NCI-H748 (cell line): ENCODE measurements at regions not wholly inside any gene's neighbourhood (a gene's known extent, or its start where the extent isn't known, plus 50 kb on each side); places are given as distances from the start of the nearest gene placed in this dataset.

Experiments used
- DNase-seq: peaks from one replicate; lab custom pipeline; 2025; ENCODE audit not compliant: unreplicated experiment; lab: John Stamatoyannopoulos, UW

DNA sequence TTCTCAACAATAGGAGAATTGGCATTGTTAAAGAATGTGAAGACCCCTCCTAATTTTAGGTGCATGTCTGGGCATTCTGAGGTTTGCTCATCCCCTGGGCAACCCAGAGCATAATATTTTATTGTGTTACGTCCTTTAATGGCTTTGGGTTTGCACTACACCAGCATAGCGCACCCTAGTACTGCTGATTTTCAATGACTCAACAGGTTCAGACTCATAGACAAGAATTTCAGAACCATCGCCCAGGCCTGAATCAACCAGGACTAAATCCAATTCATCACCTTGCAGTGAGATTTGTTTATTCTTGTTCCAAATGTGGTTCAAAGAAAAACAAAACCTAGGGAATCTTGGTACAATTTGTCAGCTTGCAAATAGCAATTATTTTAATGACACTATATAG, 137.8 kb upstream of the PHACTR1 start:
- DNase-seq, result no peak

DNA sequence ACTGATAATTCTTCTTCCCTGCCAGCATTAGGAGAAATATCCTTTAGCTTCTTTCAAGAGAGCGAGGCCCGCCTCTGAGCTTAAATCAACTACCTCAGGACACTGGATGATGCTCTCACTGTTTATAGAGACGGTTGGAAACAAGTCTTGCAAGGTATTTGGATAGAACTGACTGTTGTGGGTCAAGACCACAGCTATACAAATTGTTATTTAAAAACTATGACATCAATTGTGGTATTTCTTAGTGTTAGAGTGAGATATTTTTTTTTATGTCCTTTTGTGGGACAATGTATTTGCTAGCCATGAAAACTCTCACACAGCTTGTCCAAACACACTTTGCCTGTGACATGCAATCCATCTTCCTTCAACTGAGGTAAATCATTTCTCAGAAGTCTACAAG, 136.3 kb upstream of the PHACTR1 start:
- DNase-seq, result no peak

DNA sequence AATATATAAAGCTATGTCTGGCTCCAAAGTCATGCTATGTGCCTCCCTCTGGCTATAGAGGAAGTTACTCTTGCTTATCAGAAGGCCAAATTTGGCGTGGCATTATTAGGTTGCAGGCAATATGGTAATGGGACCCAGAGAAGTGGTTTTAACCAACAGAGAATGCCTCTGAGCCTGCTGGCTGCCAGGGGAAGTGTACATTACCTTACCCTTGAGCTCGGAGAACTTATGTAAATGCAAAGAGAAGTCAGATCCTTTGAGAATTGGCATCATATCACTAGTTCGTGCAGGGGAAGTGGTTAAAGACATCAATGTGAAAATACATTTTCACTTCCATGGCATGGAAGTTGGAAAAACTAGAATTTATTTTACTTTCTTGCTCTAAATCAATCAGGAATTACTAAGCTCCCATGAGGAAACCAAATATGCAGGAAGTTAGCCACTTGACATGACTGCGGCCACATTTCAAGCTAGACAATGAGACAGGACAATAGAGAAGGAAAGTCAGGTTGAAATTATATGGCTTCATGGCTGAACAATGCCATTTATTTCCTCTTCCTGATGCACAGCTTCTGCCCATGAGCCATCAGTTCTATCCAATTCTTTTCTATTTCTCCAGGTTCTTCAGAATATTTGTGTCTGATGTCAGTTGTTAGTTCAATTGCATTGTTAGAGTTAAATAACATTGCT, 134.0 kb upstream of the PHACTR1 start:
- DNase-seq, result no peak

DNA sequence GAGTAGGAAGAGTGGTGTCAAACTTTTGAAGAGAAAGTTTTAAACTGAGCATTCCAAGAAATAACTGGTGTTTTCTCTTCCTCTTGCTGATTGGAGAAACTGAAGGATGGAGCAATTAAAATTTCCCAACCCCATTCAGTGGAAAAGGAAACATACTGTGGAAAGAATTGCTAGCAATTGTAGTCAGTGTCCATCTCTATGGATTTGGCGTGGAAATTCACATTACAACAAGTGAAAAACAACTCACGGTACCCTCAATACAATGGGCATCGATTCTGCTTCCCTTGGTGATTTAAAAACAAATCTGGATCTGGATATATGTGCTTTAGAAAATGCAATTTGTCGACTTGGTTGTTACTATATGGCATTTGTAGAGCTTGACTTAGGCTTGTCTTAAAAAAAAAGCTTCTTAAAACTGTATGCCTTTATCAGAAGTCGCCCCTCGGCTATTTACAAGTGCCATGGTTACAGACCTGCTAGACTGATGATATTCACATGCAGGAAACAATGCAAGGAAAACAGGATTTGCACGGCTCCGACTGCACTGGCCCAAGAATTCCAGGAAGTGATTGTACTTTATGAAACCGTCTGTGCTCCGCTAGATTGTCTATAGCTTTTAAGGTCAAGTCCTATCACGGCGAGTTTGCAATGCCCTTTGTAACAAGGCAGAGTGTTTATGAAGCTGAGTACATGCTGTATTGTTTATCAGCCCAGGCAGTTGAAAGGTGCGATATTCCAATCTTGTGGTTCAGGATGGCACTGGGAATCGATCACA, 131.7 kb upstream of the PHACTR1 start:
- DNase-seq, result no peak

DNA sequence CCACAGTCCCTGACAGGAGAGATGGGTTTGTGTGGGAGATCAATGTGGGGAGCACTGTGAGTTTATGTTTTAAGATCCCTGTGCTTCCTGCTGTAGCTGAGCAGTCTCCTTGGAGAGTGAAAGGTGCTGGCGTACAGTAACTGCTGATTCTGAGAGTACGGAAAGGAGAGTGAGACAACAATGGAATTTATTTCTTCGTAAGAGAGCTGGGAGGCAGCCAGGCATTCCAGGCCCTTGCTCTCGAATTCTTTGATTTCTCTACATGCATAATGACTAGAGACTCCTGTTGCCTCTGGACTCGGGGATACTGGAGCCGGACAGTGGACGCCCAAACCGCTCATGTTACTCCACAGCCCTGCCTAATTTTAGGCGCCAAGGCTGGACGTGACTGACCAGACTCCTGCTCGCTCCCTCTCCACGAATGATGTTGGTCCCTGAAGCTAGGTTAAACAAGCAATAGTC, 131.0 kb upstream of the PHACTR1 start:
- DNase-seq, result no peak

DNA sequence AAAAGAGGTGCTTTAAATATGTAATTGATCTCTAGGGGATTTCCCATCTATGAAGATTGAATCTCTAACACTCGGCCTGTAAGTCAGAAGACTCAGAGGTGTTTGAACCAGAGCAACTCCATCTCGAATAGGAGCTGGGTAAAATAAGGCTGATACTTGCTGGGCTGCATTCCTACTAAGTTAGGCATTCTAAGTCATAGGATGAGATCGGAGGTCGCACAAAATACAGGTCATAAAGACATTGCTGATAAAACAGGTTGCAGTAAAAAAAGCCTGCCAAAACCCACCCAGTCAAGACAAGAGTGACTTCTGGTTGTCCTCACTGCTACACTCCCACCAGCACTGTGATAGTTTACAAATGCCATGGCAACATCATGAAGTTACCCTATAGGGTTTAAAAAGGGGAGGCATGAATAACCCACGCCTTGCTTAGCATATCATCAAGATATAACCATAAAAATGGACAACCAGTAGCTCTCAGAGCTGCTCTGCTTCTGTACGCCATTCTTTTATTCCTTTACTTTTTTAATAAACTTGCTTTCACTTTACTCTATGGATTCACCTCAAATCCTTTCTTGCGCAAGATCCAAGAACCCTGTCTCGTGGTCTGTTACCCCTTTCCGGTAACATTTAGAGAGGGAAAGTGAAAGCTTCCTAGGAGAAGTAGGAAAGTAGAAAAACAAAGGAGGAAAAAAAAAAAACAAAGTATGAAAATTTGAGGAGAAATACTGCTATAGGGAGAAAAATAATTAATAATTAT, 129.7 kb upstream of the PHACTR1 start:
- no peak for DNase-seq

DNA sequence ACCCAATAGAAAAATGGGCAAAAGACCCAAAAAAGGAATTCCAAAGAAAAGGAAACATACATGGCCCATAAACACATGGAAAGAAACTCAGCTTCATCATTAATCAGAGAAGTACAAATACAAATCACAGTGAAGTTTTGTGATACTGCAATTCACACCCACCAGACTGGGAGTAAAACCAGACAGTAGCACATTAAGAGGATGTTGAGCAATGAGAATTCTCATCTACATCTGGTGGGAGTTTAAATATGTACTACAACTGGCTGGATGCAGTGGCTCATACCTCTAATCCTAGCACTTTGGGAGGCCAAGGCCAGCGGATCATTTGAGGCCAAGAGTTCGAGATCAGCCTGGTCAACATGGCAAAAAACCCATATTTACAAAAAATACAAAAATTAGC, 125.7 kb upstream of the PHACTR1 start:
- no peak for DNase-seq

DNA sequence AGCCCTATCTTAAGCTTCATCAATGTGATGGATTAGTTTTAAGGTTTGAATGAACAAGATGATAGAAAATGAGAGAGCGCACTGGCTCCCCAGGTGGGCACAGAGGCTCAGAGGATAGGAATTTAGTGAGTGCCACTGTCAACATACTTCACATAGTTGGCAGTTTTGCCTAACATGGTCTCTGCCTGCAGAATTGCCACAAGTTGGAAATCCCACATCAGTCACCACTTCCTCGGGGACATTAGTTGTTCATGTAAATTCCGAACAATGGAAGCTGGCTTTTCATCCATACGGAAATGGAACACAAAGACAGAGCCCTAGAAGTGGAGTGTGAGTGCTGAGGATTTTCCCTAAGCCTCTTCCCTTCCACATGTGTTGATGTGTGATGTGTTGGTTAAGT, 123.9 kb upstream of the PHACTR1 start:
- DNase-seq, result no peak

DNA sequence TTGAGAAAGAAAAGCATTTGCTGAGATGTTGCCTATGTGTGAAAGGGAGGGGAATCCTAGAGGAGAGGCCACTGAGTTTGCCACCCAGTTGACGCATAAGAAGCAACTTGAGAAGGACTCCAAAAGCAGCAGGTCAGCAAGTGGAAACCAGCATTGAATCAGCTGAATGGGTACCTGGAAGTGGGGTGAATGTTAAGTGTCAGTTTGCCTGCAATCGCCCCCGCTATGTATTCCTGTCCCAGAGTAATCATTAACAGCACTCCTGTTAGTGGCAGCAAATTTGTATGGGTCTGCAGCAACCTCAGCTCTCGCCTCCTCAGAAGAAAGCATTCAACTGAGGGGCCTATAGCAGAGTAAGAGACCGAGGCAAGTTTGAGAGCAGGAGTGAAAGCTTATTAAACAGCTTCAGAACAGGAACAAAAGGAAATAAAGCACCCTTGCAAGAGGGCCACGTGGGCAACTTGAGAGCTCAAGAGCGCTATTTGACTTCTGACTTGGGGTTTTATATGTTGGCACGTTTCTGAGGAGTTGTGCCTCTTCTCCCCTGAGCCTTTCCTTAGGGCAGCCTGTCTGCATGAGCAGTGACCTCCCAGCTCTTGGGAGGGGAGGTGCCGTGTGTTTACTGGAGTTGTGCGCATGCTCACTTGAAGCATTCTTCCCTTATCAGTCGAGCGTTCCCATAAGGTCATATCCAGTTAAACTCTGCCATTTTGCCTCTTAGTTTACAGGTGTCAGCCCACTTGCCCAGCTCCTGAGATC, 122.6 kb upstream of the PHACTR1 start:
- no peak for DNase-seq

DNA sequence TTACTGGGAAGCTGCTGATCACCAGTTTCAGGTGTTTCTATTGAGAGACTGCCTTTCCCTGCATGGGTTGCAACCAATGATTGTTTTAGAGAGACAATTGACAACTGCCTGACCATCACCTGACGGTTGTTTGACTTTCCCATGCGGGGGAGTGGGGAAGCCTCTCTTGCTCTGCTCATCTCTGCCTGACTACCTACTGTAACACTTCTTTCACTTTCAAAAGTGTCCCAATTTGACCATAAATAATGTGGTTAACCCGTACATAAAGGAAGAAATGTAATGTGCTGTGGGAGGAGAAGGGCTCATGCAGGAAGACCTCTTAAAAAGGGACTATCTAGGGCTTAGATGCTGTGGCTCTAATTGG, 122.1 kb upstream of the PHACTR1 start:
- DNase-seq, result no peak

DNA sequence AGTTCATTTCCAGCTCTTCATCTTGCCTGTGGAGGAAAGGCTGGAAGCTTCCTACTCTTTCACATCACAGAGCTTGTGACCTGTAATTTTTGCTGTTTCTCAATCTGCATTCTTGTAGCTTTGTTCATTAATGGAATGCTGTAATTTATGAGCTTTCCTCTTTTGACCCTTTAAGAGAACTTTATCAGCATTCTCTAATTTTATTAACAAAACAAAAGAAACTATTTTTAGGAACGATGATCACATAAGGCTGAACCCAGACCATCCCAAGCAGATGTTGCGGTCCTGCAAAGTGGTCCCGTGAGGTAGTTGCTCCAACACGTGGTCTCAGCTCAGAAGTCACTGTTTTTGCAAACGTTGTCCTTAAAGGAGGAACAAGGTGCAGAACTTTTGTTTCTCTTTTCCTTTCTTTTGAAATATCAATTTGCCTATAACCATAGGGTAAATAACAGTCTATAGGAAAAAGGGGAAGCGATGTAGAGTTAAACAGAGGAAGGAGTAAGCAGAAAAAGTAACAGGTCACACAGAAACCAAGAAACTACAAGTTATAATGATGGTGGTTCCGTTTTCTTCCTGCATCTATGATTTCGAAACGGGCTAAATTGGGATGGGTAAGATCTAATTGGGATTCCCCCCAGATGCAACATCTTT, 121.3 kb upstream of the PHACTR1 start:
- DNase-seq, result no peak

DNA sequence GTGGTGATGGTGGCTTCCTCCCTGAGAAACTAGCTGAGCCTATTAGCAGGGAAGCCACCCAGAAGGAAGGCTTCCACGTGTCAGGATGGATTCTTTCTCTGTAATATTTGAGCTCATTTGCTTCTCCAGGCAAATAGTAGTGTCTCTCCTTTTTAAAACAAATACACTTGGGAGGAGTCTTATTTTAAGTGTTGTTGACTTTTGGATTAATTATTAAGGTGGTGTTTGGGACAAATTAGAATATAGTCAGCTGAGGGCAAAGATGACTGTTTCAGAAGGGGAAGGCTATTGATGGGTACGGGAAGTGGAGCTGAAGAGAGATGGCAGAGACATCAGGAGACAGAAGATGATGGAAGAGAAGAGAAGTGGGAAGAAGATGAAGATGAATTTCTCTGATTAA, 119.8 kb upstream of the PHACTR1 start:
- no peak for DNase-seq

DNA sequence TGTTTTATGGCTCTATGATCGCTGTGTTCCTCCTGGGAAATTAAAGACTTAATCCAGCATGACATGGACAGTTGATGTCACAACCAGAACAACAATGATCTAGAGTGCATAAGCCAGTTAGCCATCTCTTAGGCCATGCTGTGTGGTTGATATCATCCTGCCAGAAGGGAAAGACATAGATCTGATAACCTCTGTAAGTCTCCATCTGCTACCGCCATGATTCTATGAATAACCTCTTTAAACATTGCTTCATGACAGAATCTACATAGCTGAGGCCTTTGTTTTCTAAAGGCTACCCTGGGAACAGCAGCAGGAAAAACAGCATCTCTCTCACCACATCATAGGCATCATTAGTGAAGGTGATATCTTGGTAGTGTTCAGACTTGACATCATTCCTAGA, 117.6 kb upstream of the PHACTR1 start:
- DNase-seq, result no peak

DNA sequence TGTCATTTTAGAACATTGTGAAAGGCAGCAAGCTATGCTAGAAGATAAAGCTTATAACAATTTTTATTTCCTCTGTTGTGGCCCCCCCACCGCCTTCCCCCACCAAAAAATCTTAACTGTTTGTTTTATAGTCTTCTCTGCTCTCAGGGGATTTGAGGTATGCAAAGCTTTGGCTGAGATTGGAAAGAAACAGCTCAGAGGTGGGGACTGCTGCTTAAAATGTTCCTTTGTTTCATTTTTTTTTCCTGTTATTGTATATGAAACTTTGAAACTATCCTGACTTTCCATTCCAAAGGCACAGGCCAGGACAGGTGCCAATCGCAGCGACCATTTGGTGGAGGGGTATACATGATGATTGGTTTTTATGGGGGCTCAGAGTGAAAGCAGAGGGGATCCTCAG, 114.7 kb upstream of the PHACTR1 start:
- DNase-seq, result no peak

DNA sequence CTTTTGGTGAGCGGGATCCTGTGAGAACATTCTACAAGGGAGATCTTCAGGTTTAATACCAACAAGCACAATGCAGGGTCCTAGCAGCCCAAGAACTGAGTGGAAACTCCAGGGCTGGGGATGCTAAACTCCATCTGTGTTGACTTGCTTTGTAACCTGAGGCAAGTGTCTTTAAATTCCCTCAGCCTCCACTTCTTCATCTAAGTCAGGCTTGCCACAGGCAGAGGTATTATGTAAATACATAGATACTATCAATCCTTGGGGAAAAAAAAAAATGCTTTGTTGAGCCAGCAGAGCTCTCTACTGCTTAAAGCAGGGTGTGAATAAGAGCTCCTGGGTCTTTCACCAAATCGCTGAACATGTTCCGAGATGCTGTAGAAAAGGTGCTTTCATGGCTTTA, 114.2 kb upstream of the PHACTR1 start:
- no peak for DNase-seq

DNA sequence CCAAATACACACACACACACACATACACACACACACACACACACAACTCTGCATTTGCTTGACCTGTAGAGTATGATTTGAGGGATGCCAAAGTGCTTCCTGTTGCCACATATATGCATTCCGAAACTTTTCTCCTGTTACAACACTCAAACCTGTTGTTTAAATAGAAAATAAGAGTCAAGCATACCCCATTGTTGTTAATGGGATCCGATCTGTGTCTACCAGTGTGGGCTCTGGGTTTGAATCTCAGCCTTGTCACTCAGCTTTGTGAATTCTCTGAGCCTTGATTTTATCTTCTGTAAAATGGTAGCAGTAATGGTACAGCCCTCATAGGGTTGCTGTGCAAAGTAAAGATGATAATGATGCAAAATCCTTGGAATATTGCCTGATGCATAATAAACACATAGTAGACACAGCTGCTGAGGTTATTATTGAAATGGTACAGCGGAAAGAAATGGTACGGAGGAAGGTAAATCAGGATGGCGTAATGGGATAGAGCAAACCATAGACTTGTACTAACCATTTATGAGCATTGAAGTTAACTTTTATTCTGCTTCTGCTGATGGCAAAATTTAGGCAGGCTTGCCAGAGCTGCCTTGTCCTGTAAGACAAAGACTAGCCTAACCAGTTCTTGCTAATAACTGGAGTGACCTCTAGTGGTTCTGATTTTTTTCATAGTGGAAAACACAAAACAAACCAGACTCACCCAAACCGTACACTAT, 113.5 kb upstream of the PHACTR1 start:
- peak; percentile 48 for DNase-seq

DNA sequence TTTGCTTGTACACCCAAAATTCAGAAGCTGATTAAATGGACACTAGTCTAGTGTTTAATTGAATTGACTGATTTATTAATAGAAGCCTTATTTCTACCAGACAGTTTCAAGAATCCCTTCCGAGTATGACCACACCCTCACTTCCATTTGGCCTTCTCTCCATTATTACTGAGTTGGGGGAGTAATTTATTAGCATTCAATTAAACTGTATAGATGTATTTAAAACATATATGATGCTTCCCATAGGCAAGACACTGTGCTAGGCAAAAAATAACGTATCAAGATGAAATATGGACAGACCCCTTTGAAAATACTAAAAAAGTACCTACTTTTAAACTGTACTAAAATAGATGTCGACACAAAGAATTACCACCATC, 112.9 kb upstream of the PHACTR1 start:
- DNase-seq, result no peak

DNA sequence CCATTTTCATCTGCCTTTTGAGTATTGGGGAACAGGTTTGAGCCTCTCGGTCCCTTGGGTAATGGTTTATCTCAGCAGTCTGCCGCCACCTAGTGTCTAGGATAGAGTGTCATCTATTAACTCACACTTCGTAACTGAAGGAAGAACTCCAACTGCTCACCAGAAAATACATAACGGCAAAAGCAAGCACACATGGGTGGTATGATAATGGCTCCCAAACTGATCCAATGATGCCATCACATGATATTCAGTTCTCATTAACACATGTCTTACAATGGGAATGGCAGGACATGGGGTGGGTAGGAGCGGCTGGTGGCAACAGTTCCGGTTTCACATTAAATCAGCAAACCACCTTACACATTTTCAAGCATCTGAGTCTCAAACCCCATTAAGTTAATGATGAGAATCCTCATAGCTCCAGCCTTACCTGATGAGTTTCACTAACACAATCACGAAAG, 110.7 kb upstream of the PHACTR1 start:
- peak; percentile 70 for DNase-seq

DNA sequence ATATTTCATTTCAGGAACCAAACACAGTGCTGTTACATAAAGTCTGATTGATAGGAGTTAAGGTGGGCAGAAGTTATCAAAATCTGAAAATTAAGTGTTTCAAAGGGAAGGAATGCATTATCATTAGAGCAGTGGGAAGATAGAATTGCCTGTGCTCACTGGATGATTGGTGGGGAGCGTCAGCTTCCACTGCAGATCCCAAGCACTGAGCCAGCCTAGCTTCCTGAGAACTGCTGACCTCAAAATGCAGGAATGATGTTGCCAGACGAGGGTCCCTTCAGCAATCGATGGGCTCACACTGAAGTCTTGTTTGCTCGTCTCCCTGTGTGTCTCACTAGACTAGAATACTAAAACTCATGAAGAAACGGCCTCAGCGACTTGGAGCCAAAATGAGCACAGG, 110.0 kb upstream of the PHACTR1 start:
- DNase-seq, result no peak
